NCI-H1092 treated with DMSO at 0.1 percent for 48 hours (cell line): ENCODE measurements at regions not wholly inside any gene's neighbourhood (a gene's known extent, or its start where the extent isn't known, plus 50 kb on each side); places are given as distances from the start of the nearest gene placed in this dataset.
"Not testable (repeated sequence)": the region's sequence is repeated elsewhere in the genome, so short reads cannot be mapped to it uniquely, and the experiment has no call there.

ENCODE experiments used
- DNase-seq: peaks from one replicate; lab custom pipeline; 2025; lab: John Stamatoyannopoulos, UW

DNA sequence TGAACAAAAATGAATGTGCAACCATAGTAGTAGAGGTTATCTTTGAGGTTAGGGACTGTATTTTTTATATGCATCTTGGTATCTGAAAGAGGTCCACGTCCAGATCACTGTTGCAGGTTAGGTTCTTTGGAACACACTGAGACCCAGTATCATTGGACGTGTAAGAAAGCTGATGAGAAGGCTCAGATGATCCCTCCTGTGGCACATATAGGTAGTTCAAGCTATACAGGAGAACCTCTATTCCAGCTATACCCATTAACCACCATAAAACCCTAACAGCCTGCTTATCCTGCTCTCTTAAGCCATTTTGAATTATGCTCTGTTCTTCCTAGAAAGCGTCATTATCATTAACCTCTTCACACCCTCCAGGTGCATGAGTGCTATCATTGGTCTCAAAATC lies 930.7 kb upstream of the HS3ST1 start:
- DNase-seq: no peak

DNA sequence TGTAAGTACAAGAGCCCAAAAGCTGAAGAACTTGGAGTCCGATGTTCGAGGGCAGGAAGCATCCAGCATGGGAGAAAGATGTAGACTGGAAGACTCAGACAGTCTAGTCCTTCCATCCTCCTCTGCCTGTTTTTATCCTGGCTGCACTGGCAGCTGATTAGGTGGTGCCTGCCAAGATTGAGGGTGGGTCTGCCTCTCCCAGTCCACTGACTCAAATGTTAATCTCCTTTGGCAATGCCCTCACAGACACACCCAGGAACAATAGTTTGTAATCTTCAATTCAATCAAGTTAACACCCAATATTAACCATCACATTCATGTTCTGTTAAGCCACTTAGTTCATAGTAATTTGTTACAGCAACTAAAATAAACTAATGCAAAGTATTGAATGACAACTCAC lies 904.4 kb upstream of the HS3ST1 start:
- not testable (repeated sequence) for DNase-seq

DNA sequence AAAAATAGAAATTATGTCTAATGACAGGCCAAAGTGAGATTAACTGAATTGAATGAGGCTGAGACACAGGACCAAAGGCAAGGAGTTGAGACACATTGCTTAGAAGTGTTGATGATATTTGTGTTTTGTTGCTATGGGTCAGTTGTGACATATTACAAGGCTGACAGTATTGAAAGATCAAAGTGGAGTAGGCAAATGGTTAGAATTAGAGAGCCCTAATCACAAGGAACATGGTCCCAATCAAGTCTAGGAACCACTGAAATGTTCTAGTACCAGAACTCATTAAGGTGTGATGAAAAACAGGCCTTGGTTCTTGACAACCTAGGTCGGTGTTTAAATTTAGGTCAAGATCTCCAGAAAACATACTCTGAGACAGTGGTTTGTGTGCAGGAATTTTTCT lies 896.3 kb upstream of the HS3ST1 start:
- no peak for DNase-seq

DNA sequence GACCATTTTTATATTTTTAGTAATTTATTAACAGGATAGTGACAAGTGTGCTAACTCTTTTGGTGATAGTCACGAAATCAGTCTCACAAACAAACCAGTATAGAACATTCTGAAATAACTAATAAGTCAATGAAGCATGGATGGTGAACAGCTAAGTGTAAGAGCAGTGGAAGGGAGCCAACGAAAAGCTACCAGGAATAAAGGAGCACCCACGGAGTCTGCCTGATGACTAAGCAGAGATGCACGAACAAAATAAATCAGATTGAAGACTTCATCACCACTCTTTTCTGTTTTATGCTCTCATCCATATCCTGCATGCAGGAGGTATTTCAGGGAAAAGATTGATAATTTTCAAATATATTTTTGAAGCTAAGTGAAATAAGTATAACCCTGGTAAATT lies 891.1 kb upstream of the HS3ST1 start:
- DNase-seq: no peak

DNA sequence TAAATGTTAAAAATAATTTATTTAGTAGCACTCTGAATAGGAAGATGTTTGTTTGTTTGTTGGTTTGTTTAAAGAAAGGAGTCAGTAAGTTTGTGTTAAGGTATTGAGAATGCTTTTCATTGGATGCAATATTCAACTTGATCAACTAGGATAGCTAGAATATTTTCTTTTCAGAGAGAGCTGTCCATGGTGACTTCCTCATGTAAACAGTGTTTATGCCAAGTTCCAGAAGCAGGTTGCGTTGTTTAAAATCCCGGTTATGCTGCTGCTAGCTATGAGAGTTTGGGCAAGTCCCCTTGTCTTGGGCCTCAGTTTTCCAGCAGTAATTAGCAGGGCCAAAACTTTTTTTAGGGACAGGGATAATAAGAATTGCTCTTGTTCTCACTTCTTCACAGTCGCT lies 876.2 kb upstream of the HS3ST1 start:
- no peak for DNase-seq

DNA sequence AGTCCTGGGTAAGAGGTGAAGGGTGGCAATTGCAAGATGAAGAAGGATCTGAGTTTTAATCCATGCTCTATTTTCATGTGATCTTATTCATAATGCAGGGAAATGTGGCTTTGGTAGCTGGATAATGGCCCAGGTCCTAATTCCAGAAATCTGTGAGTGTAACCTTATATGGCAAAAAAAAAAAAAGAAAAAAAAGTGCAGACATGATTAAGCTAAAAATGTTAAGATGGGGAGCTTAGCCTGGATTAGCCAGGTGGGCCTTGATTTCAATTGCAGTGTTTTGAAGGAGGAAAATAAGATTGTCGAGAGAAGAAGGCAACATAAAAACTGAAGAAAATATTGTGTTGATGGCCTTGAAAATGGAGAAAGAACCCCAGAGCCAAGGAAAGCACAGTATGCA lies 867.7 kb upstream of the HS3ST1 start:
- no peak for DNase-seq

DNA sequence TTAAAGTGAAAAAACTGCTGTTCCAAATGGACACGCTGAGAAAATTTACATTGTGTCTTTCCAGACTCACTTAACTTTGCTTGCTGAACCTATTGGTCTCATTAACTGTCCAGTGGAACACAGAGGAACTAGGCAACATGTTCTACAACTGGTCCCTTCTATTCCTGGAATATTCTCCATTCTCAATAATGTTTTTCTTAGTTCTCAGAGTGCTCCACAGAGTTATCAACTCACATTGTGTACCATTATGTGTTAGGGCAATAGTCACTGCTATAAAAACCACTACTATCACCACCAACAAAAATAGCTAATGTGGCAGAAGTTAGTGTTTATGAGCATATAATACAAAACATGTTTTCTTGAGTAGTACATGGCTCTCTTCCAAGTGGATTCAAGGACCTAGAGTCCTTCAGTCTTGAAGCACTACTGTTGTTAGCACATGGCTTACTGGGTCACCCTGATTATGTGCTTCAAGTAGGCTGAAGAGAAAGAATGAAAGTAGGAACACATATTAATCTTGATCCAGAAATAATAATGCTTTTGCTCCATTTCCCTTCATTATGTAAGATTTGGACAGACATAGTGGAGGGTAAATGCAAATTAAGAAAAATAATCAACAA lies 865.3 kb upstream of the HS3ST1 start:
- no peak for DNase-seq

DNA sequence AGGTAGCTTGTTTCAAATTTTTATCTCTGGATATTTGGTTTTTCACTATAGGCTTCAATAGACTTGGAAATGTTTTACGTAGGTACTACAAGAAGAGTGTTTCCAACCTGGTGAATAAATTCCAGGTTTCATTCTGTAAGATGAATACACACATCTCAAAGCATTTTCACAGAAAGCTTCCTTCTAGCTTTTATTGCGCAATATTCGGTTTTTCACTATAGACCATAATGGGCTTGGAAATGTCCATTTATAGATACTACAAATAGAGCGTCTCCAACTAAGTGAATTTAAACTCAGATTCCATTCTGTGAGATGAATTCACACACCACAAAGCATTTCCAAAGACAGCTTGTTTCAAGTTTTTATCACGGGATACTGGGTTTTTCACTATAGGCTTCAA lies 857.7 kb upstream of the HS3ST1 start:
- no peak for DNase-seq

DNA sequence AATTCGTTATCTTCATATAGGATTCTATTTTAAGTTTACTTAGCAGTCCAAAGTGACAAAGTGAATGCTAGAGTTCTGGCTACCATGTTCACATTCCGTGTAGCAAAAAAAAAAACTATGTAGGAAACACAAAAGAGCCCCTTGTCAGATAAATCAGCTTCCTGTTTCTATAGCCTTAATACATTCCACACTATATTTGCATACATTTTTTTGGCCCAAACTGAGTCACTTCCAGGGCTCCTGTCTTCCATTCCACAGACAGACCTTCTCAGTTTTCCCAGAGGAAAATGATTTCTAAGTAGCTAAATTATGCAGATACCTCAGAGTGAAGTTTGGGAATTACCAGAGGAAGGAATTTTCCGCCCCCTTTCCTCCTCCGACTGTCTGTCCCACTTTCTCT lies 841.9 kb upstream of the HS3ST1 start:
- no peak for DNase-seq

DNA sequence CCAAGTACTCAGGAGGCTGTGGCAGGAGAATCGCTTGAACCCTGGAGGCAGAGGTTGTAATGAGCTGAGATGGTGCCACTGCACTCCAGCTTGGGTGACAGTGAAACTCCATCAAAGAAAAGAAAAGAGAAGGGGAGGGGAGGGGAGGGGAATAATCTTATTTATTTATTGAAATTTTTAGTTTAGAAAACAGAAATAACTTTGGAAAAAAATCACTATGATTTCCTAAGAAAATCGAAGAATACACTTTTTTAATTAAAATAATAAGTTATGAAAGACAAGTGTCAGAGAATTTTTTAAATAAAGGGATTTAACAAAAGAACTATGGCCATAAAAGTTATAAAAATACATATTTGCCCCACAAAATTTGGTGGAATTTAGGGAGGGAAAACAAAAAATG lies 836.9 kb upstream of the HS3ST1 start:
- no peak for DNase-seq

DNA sequence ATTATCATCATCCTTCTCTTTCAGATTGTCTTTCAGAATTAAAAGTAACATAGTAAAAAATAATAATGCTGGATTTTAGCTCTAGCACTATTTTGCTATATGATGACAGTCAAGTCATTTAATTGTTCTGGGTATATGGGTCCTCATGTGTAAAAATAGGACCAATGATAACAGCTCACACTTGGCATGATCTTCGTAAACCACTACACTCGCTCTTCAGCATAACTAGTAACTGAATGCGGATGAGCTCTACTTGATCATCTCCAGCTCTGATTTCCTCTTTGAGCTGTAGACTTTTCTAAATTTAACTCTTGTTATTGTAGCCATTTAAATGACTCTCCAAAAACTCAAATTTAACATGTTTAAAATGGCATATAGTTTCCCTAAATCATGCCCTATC lies 831.8 kb upstream of the HS3ST1 start:
- DNase-seq: no peak

DNA sequence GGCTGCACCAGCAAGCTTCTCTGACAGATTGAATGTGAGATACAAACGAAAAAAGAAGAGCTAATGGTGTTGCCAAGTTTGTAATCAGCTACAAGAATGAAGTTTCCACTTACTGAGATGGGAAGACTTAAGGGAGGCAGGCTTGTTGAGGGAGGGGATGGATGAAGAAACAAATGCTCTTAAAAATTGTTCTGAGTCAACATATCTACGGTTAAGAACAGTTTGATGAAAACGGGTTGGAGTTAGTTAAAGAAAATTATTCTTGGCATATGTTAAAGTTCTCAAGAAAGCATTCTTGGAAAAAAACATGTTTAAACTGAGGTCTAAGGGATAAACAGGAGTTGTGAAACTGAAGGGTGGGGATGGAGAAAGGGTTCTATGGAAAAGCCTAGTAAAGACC lies 816.3 kb upstream of the HS3ST1 start:
- DNase-seq: no peak

DNA sequence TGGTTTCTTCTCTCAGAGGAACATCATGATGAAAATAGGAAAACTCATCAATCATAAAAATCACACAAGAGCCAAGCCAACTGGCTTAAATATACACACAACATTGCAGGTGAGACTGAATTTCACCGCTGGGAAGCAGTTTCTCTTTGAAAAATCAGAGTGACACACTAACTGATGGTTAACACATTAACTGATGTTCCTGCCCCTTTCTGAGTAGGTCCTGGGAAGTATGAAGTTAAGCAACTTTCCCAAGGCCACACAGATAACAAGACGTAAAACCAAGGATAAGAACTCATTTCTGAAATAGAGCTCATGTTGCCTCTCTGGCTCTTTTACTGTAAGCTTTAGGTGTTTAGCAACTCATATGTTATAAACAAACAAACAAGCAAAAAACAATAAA lies 813.7 kb upstream of the HS3ST1 start:
- DNase-seq: no peak

DNA sequence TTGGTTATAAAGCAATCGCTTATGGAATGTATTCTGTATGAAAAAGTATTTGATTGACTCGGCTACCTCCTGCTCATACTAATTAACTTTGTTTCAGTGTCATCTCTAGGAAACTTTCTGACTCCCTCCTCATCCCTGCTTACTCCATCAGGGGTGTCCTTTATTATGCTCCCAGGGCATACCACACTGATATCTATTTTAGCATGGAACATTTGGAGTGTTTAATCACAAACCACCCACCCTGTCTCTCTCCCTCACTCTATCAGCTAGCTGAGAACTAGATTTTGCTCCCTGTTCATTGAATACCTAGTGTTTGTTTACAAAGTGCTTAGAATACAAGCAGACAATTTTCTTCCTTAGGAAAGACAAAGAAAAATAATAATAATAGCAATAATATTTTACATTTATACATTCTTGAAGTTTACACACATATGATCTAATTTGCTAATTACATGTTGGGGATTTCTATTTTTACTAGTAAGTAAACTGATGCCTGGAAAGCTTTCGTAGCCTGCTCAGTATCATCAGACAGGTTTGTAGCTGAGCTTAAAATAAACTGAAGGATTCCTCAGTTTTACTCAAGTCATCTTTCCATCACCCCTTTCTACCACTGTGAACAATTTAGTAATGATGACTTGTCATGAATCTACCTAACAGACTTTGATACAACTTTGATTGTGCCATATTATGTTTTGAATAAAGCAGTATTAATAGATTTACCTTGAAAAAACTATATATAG lies 811.4 kb upstream of the HS3ST1 start:
- no peak for DNase-seq

DNA sequence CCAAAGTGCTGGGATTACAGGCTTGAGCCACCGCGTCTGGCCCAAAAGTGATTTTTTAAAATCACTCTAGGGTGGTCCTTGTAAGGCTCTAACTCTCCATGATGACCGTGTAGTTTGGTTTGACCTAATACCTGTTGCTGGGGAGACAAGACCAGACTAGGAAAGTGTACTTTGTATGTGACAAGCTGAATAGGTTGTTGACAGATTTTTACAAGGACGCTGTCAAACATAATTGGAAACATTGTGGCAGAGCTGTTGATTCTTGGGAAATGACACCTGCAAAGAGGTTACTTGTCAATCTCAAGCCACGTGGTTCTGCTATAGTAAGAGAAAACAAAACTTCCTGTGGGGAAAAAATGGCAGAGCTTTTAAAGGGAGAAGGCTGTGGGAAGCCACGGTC lies 802.4 kb upstream of the HS3ST1 start:
- DNase-seq: no peak

DNA sequence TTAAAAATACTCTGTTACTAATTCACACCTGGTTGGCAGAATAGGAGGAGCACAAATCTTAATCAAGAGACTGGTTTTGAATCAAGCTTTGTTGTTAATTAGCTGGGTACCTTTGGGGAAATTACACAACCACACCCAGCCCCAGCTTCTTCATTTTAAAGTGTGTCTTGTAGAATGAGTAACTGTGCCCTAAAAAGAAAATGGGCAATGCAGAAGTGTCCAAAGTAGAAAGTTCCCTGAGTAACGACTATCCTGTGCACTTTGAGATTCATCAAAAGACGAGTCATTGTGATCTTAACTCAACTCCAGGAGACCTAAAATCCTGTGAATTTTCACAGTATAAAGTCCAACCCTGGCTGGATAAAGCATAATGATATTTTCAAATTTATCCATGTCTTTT lies 792.3 kb upstream of the HS3ST1 start:
- no peak for DNase-seq

DNA sequence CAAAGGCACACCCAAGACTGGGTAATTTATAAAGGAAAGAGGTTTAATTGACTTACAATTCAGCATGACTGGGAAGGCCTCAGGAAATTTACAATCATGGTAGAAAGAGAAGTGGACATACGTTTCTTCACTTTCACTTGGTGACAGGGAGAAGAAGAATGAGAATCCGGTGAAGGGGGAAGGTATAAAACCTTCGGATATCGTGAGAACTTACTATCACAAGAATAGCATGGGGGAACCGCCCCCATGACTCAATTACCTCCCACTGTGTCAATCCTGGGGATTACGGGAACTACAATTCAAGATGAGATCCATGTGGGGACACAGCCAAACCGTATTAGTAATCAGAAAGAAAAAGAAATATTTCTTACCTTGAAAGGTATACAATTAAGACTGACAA lies 782.9 kb upstream of the HS3ST1 start:
- DNase-seq: no peak

DNA sequence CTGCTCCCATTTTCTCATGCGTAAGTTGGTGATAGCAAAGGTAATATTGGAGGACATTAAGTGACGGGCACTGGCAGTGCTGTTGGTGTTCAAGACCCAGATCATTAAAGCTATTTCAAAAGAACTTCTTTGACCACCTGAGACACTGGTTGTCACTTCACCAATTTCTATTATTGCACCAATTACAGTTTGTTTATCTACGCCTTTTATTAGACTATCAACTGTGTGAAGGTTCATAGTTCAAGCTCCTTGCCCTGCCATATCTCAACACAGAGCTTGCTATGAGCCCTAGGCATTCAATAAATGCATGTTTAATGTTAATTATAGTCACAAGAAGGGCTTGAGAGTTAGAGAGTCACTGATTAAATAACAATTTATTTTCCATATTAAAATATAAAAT lies 778.7 kb upstream of the HS3ST1 start:
- DNase-seq: no peak

DNA sequence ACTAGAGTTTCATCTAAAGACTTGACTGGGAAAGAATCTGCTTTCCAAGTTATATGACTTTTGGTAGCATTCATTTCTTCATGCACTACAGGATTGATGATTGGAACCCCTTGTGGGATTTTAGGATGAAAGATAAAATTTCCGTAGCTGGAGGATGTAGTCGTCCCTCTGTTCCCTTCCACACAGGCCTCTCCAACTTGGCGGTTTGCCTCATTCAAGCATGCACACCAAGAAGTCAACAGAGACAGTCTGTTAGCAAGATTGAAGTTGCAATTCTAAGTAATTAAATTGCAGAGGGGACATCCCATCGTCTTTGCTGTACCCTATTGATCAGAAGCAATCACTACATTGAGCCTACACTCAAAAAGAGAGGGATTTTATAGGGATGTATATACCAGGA lies 777.4 kb upstream of the HS3ST1 start:
- DNase-seq: no peak

DNA sequence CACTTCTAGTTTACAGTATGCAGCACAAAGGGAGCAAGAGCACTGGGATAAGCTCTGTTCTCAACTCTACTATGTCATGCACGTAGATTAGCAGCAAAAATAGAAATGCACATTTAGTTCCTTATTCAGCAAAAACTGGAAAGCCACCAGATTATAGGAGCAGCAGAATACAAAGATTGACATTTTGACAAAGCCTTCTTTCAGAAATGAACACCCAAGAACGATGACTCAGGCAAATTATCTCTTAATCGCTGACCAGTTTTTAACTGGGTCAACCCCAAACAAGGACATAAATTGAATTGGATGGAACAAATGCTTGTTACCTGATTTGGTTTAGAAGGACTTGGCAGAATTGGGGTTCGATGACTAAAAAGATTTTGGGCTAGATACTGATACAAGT lies 775.3 kb upstream of the HS3ST1 start:
- no peak for DNase-seq

DNA sequence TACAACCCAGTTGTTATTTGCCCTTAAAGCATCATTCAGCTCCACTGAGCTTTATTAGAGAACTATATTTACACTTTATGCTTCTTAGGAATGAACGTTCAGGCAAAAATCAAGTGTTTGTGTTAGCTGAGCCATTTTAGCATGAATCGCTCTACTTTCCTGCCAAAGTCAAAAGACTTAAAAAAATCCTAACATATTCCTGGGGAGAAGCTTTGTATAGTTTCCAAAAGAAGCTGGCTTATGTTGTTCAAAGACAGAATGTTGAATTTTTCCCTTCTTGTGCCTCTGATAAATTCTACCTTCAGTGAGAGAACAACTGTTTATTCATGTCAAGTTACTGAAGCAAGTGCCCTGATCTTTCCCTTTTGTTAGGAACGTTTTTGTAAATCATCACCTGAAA lies 771.5 kb upstream of the HS3ST1 start:
- DNase-seq: no peak

DNA sequence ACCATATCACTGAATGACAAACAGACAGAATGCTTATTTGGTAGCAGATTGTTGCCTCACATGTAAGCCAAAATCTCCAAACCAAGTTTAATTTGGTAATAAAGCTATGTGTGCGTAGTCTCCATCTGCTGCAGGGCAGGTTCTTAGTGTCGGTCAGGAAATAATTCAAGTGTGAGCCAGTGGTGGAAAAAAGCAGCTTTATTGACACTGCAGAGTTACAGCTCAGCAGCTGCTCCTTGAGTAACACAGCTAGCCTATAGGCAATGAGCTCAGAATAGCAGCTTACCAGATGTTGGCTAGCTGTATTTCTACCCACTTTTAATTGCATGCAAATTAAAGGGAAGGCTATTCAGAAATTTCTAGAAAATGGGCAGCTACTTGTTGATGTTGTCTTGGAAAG lies 757.8 kb upstream of the HS3ST1 start:
- DNase-seq: no peak

DNA sequence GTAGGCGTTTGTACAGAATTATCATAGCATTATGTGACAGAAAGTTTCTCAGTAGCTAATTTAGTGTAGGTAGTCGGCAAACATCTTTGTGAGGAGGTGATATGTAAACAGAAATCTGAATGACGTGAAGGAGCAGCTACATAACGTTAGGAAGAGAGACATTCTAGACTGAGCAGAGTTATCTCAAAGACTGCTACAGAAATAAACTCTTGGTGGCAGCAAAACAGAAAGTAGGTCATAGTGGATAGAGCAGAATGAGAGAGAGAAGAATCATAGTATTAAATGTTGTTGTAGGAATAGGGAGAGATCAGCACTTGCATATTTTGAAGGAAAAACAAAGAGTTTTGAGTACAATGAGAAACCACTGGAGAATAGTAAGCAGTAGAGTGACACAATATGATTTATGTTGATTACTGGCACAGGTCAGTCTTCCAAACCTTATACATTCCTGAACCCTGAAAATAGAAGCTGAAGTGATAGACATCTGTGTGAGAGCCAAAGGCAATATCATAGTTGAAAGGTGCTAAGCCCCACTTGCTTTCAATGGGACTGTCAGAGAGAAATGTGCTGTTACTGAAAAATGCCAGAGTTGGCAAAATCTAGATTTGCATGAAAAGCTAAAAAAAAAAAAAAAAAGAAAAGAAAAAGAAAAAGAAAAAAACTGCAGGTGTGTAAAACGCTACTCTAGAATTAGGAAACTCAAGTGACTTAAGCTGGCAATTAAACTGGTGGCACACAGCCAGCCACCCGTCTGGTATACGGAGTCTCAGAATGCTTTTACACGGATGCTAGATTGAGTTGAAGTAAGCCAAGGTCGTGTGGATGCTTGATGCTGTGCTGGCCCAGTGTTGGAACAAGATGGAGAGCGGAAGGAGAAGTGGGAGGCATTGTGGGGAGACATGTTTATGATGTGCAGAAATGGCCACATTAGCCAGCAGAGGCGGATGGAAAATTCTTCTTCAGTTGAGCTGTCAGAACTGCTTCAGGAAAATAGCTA lies 750.2 kb upstream of the HS3ST1 start:
- no peak for DNase-seq
